HCT116 (cell line): ENCODE measurements at regions not wholly inside any gene's neighbourhood (a gene's known extent, or its start where the extent isn't known, plus 50 kb on each side); places are given as distances from the start of the nearest gene placed in this dataset.

Experiments
- ATAC-seq: fragments of 200-7000 bp; cut with Tn5 transposase; 2 replicates; pipeline ENCODE4 v1.9.1; 2020; ENCODE audit warnings: mild to moderate bottlenecking, moderate library complexity
- BruUV-seq: library from RNA; stranded (reverse); fragments of 400-500 nt; replicated peaks from 2 replicates; lab custom pipeline; 2021; lab: Mats Ljungman, UMichigan
- CTCF ChIA-PET: fragments of 300-600 bp; sonication (Branson Sonifier 250); formaldehyde crosslinking; loops from one replicate; lab custom pipeline; 2021; ENCODE audit warnings: antibody characterized with exemption; lab: Charles Lee
- POLR2A ChIA-PET: fragments of 300-600, 350-600 bp; sonication (Branson Sonifier 250); formaldehyde crosslinking; loops from one replicate; lab custom pipeline; 2021; ENCODE audit warnings: antibody characterized with exemption; lab: Charles Lee
- RAD21 ChIA-PET, 2 experiments: fragments of 300-600 bp; sonication (Branson Sonifier 250); formaldehyde crosslinking; loops; one replicate each; lab custom pipeline; 2023; ENCODE audit warnings: low total read pairs in 2 of 2; ENCODE audit not compliant: uncharacterized antibody in 2 of 2, unreplicated experiment in 2 of 2, low non-redundant PET in 1 of 2; lab: Charles Lee
- DNase-seq: peaks from one replicate; pipeline ENCODE4 v3.0.0-alpha.2; 2010; ENCODE audit warnings: low read depth, low spot score
- H2AFZ ChIP-seq: fragments of 200-600 bp; shearing (Covaris generic), sonication (generic); 2 replicates; pipeline ENCODE4 v1.6.1; 2017; ENCODE audit warnings: low read depth, mixed run types, mixed read lengths, antibody characterized with exemption, low read length; ENCODE audit not compliant: poor library complexity, severe bottlenecking
- H3K27ac ChIP-seq: 2 replicates; pipeline ENCODE4 v1.5.1; 2012; ENCODE audit warnings: low read depth, low read length
- H3K27me3 ChIP-seq: fragments of 200-600 bp; sonication (generic); 2 replicates; pipeline ENCODE4 v1.6.1; 2016; ENCODE audit warnings: mixed run types, low read length, mixed read lengths; ENCODE audit not compliant: insufficient read depth
- H3K36me3 ChIP-seq, 2 experiments: fragments of 200-500 bp in 1 of 2; fragments of 200-600 bp in 1 of 2; sonication (Bioruptor generic) in 1 of 2; sonication (generic) in 1 of 2; 2 replicates each; pipeline versions ENCODE4 v1.5.1 to v1.6.1; 2014 to 2016; ENCODE audit warnings: low read length in 2 of 2, inconsistent platforms in 1 of 2, mixed read lengths in 1 of 2, mixed run types in 1 of 2; ENCODE audit not compliant: insufficient read depth in 2 of 2, control insufficient read depth in 1 of 2
- H3K4me1 ChIP-seq, 2 experiments: fragments of 200-600 bp in 1 of 2; sonication (generic) in 1 of 2; 2 replicates each; pipeline versions ENCODE4 v1.5.1 to v1.6.1; 2012 to 2017; ENCODE audit warnings: low read length in 2 of 2, inconsistent platforms in 1 of 2, mild to moderate bottlenecking in 1 of 2, mixed read lengths in 1 of 2, mixed run types in 1 of 2, moderate library complexity in 1 of 2; ENCODE audit not compliant: insufficient read depth in 2 of 2, control insufficient read depth in 1 of 2
- H3K4me2 ChIP-seq: fragments of 200-600 bp; sonication (generic); 2 replicates; pipeline ENCODE4 v1.6.1; 2017; ENCODE audit warnings: mixed run types, low read length, mixed read lengths
- H3K4me3 ChIP-seq, 2 experiments: fragments of 200-600 bp in 1 of 2; sonication (generic) in 1 of 2; replicated peaks in 1 of 2; 2 replicates each; pipeline ENCODE4 v1.5.1; 2011 to 2016; ENCODE audit warnings: low read length in 2 of 2, control low read depth in 1 of 2, low read depth in 1 of 2, mild to moderate bottlenecking in 1 of 2, mixed read lengths in 1 of 2, mixed run types in 1 of 2
- H3K79me2 ChIP-seq: fragments of 200-600 bp; sonication (generic); 2 replicates; pipeline ENCODE4 v1.6.1; 2017; ENCODE audit warnings: mild to moderate bottlenecking, mixed run types, low read length, moderate library complexity, mixed read lengths; ENCODE audit not compliant: insufficient read depth
- H3K9ac ChIP-seq: fragments of 200-600 bp; sonication (generic); 2 replicates; pipeline ENCODE4 v1.6.1; 2016; ENCODE audit warnings: low read length, mixed read lengths
- H3K9me2 ChIP-seq: fragments of 200-600 bp; sonication (generic), shearing (Covaris generic); 2 replicates; pipeline ENCODE4 v1.6.1; 2017; ENCODE audit warnings: mixed run types, mild to moderate bottlenecking, moderate library complexity; ENCODE audit not compliant: insufficient read depth
- H3K9me3 ChIP-seq, 2 experiments: fragments of 200-500 bp in 1 of 2; fragments of 200-600 bp in 1 of 2; sonication (Bioruptor generic) in 1 of 2; sonication (generic) in 1 of 2; 2 replicates each; pipeline ENCODE4 v1.6.1; 2014 to 2017; ENCODE audit warnings: low read length in 2 of 2, mixed read lengths in 2 of 2, inconsistent platforms in 1 of 2, low read depth in 1 of 2, mild to moderate bottlenecking in 1 of 2, mixed run types in 1 of 2, moderate library complexity in 1 of 2; ENCODE audit not compliant: control insufficient read depth in 1 of 2, insufficient read depth in 1 of 2
- H4K20me1 ChIP-seq: fragments of 200-600 bp; sonication (generic), shearing (Covaris generic); 2 replicates; pipeline ENCODE4 v1.6.1; 2017; ENCODE audit warnings: mixed run types, mild to moderate bottlenecking, moderate library complexity; ENCODE audit not compliant: insufficient read depth
- CEBPB ChIP-seq: IDR thresholded peaks from 2 replicates; pipeline ENCODE4 v1.6.1; 2012; ENCODE audit warnings: low read depth
- ELF1 ChIP-seq: IDR thresholded peaks from 2 replicates; pipeline ENCODE4 v1.6.1; 2012; ENCODE audit warnings: low read depth, borderline replicate concordance
- EZH2 ChIP-seq: fragments of 200-600 bp; sonication (generic); IDR thresholded peaks from 2 replicates; pipeline ENCODE4 v1.6.1; 2017; ENCODE audit warnings: antibody characterized with exemption, mixed run types
- EZH2phosphoT487 ChIP-seq: fragments of 200-600 bp; IDR thresholded peaks from 2 replicates; pipeline ENCODE4 v1.6.1; 2018; ENCODE audit warnings: antibody characterized with exemption, borderline replicate concordance
- FOSL1 ChIP-seq: IDR thresholded peaks from 2 replicates; pipeline ENCODE4 v1.6.1; 2012; ENCODE audit warnings: low read depth
- JUND ChIP-seq: IDR thresholded peaks from 2 replicates; pipeline ENCODE4 v1.6.1; 2012
- POLR2A ChIP-seq: IDR thresholded peaks from 2 replicates; pipeline ENCODE4 v1.7.0; 2011; ENCODE audit warnings: borderline replicate concordance; ENCODE audit not compliant: insufficient read depth, insufficient read length; ENCODE audit errors: extremely low read depth
- RAD21 ChIP-seq: IDR thresholded peaks from 2 replicates; pipeline ENCODE4 v1.6.1; 2012; ENCODE audit warnings: low read depth, mild to moderate bottlenecking
- SIN3A ChIP-seq: IDR thresholded peaks from 2 replicates; pipeline ENCODE4 v1.6.1; 2012; ENCODE audit warnings: low read depth
- SP1 ChIP-seq: IDR thresholded peaks from 2 replicates; pipeline ENCODE4 v1.6.1; 2012; ENCODE audit warnings: low read depth
- SRF ChIP-seq: IDR thresholded peaks from 2 replicates; pipeline ENCODE4 v1.6.1; 2012; ENCODE audit warnings: low read depth
- YY1 ChIP-seq: IDR thresholded peaks from 2 replicates; pipeline ENCODE4 v1.6.1; 2011; ENCODE audit warnings: low read length, low read depth, moderate library complexity, mild to moderate bottlenecking; ENCODE audit not compliant: insufficient replicate concordance; ENCODE audit errors: extremely low read depth
- intact Hi-C: fragments of 100-400 bp; cut with micrococcal nuclease; formaldehyde crosslinking; loops from 2 replicates; pipeline ENCODE4 v1.10.0; 2022
- TF ChIP-seq, protein P1 (sequence below): IDR thresholded peaks from 2 replicates; pipeline ENCODE4 v1.6.1; 2012
- TF ChIP-seq, protein P2 (sequence below): IDR thresholded peaks from 2 replicates; pipeline ENCODE4 v1.6.1; 2012; ENCODE audit warnings: low read depth
- TF ChIP-seq, protein P3 (sequence below), 3 experiments: fragments of 200-600 bp in 1 of 3; sonication (generic) in 1 of 3; IDR thresholded peaks in 2 of 3; conservative IDR thresholded peaks in 1 of 3; 2 replicates each; pipeline ENCODE4 v1.5.1; 2012 to 2017; ENCODE audit warnings: low read depth in 2 of 3, low read length in 2 of 3, antibody characterized with exemption in 1 of 3, borderline replicate concordance in 1 of 3, control low read depth in 1 of 3, mild to moderate bottlenecking in 1 of 3, mixed read lengths in 1 of 3, mixed run types in 1 of 3, moderate library complexity in 1 of 3; ENCODE audit not compliant: insufficient read depth in 1 of 3
- TF ChIP-seq, protein P4 (sequence below): IDR thresholded peaks from 2 replicates; pipeline ENCODE4 v1.6.1; 2012
- TF ChIP-seq, protein P5 (sequence below): IDR thresholded peaks from 2 replicates; pipeline ENCODE4 v1.6.1; 2011; ENCODE audit warnings: mild to moderate bottlenecking, low read length, moderate library complexity; ENCODE audit not compliant: insufficient replicate concordance; ENCODE audit errors: extremely low read depth

DNA sequence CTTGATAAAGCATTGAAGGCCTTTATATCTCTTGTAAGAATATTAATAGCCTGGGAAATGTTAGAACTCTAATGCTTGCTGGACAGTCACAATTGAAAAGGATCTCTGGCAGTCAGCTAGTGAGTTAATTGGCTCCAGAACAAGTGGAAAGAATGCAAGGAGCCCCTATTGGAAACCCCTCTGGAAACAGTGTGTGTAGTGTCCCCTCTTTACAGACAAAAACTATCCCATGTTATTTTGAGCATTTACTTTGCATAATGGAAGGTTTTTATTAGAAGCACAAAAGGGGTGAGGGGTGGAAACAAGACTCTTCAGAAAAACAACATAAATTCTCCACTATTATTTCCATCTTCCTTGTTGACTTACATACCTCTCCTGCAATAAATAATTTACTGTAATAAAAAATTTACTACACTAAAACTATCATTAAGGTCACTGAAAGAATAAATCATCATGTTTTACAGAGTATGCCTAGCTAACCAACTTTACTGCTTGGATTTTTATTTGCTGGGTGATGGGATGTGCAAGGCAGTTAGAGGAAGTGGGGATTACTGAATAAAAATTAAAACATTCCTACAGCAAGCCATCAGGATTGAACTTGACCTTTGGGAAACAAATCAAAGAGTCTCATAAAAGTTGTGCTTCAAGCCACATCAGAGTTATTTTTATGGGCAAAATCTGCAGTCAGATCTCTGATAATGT, 610.4 kb downstream of the TBC1D4 start:
- RAD21 ChIA-PET: no interaction called here
- Histone ChIP-seq H3K27me3 (no peaks in the 10 kb centered on the region), H3K79me2 (no peaks in the 10 kb centered on the region), H3K9me3 (peaks cover 0 to 4% of the 10 kb centered on the region in 2 experiments; a peak in 2 of 4 replicates), H3K4me2 (no peak overlapping the region), H3K4me1 (no peaks in the 10 kb centered on the region), H3K4me3 (no peak overlapping the region), H3K9me2 (no peaks in the 10 kb centered on the region), H4K20me1 (no peaks in the 10 kb centered on the region), H3K9ac (no peak overlapping the region), H3K36me3 (no peaks in the 10 kb centered on the region), H3K27ac (no peak overlapping the region), H2AFZ (no peak overlapping the region)
- intact Hi-C loops: no loop called here
- BruUV-seq: no TSS peak
- TF ChIP-seq POLR2A: no peak
- no peak for TF ChIP-seq SRF
- TF ChIP-seq ELF1: no peak
- TF ChIP-seq JUND: no peak
- TF ChIP-seq EZH2: no peak
- TF ChIP-seq FOSL1: no peak
- no peak for TF ChIP-seq EZH2phosphoT487
- TF ChIP-seq SP1: no peak
- no peak for TF ChIP-seq YY1
- TF ChIP-seq, protein P1, sequence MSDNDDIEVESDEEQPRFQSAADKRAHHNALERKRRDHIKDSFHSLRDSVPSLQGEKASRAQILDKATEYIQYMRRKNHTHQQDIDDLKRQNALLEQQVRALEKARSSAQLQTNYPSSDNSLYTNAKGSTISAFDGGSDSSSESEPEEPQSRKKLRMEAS: no peak
- TF ChIP-seq SIN3A: no peak
- TF ChIP-seq, protein P2, sequence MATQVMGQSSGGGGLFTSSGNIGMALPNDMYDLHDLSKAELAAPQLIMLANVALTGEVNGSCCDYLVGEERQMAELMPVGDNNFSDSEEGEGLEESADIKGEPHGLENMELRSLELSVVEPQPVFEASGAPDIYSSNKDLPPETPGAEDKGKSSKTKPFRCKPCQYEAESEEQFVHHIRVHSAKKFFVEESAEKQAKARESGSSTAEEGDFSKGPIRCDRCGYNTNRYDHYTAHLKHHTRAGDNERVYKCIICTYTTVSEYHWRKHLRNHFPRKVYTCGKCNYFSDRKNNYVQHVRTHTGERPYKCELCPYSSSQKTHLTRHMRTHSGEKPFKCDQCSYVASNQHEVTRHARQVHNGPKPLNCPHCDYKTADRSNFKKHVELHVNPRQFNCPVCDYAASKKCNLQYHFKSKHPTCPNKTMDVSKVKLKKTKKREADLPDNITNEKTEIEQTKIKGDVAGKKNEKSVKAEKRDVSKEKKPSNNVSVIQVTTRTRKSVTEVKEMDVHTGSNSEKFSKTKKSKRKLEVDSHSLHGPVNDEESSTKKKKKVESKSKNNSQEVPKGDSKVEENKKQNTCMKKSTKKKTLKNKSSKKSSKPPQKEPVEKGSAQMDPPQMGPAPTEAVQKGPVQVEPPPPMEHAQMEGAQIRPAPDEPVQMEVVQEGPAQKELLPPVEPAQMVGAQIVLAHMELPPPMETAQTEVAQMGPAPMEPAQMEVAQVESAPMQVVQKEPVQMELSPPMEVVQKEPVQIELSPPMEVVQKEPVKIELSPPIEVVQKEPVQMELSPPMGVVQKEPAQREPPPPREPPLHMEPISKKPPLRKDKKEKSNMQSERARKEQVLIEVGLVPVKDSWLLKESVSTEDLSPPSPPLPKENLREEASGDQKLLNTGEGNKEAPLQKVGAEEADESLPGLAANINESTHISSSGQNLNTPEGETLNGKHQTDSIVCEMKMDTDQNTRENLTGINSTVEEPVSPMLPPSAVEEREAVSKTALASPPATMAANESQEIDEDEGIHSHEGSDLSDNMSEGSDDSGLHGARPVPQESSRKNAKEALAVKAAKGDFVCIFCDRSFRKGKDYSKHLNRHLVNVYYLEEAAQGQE: no peak
- no peak for TF ChIP-seq RAD21
- no peak for TF ChIP-seq CEBPB
- TF ChIP-seq, protein P3, sequence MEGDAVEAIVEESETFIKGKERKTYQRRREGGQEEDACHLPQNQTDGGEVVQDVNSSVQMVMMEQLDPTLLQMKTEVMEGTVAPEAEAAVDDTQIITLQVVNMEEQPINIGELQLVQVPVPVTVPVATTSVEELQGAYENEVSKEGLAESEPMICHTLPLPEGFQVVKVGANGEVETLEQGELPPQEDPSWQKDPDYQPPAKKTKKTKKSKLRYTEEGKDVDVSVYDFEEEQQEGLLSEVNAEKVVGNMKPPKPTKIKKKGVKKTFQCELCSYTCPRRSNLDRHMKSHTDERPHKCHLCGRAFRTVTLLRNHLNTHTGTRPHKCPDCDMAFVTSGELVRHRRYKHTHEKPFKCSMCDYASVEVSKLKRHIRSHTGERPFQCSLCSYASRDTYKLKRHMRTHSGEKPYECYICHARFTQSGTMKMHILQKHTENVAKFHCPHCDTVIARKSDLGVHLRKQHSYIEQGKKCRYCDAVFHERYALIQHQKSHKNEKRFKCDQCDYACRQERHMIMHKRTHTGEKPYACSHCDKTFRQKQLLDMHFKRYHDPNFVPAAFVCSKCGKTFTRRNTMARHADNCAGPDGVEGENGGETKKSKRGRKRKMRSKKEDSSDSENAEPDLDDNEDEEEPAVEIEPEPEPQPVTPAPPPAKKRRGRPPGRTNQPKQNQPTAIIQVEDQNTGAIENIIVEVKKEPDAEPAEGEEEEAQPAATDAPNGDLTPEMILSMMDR (IDR thresholded peaks at IDR 0.05 in 2 of 3, conservative IDR thresholded peaks at IDR 0.05 in 1 of 3; ENCODE audit: borderline replicate concordance in 1 of 3, insufficient read depth in 1 of 3, low read depth in 2 of 3, low read length in 2 of 3): no peak
- TF ChIP-seq, protein P4, sequence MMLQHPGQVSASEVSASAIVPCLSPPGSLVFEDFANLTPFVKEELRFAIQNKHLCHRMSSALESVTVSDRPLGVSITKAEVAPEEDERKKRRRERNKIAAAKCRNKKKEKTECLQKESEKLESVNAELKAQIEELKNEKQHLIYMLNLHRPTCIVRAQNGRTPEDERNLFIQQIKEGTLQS: no peak
- TF ChIP-seq, protein P5, sequence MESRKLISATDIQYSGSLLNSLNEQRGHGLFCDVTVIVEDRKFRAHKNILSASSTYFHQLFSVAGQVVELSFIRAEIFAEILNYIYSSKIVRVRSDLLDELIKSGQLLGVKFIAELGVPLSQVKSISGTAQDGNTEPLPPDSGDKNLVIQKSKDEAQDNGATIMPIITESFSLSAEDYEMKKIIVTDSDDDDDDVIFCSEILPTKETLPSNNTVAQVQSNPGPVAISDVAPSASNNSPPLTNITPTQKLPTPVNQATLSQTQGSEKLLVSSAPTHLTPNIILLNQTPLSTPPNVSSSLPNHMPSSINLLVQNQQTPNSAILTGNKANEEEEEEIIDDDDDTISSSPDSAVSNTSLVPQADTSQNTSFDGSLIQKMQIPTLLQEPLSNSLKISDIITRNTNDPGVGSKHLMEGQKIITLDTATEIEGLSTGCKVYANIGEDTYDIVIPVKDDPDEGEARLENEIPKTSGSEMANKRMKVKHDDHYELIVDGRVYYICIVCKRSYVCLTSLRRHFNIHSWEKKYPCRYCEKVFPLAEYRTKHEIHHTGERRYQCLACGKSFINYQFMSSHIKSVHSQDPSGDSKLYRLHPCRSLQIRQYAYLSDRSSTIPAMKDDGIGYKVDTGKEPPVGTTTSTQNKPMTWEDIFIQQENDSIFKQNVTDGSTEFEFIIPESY: no peak
- POLR2A ChIA-PET: no interaction called here
- DNase-seq (no peak), ATAC-seq (no peak)
- CTCF ChIA-PET: no interaction called here
